ENCODE measurements at regions not wholly inside any gene's neighbourhood (a gene's known extent, or its start where the extent isn't known, plus 50 kb on each side); places are given as distances from the start of the nearest gene placed in this dataset.
"Not testable (repeated sequence)": the region's sequence is repeated elsewhere in the genome, so short reads cannot be mapped to it uniquely, and the experiment has no call there.

DNA sequence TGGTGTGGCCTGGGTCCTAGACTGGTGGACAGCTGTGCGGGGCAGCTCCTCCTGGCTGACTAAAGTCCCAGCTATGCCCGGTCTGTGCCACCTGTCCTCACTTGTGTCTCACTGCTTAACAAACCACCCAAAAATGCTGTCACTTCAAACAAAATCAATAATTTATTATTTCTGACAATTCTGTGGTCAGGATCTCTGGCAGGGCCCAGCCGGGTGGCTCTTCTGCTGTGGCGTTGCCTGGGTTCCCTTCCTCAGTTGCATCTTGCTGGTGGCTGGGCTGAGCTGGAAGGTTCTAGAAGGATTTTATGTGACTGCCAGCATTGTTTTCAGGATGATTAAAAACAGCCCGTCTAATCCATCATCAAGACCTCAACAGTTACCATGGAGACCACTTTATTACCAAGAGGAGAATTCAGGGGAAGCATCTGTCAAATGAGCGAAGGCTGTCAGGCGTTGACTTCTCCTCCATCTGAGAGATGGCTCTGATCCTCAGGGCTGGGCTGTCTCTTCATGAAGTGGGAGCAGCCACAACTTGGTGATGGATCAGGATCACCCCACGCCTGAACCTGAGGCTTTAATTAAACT lies 280.6 kb upstream of the SFSWAP start:
- intact Hi-C loops (cut with DNase I) = no loop called here
- Histone ChIP-seq H3K4me3 (no peak overlapping the region), H3K27ac (no peak overlapping the region), H3K4me1 (no peaks in the 10 kb centered on the region), H3K36me3 (no peaks in the 10 kb centered on the region), H3K27me3 (peaks cover 0 to 54% (median 0%) of the 10 kb centered on the region in 4 donors), H3K9me3 (peaks cover 0 to 11% (median 0%) of the 10 kb centered on the region in 3 donors)
- WGBS, 2 donors = 64 to 77% methylated on average over 8 of the region's 8 CpGs
- DNase-seq = no peak
- TF ChIP-seq, protein P1, sequence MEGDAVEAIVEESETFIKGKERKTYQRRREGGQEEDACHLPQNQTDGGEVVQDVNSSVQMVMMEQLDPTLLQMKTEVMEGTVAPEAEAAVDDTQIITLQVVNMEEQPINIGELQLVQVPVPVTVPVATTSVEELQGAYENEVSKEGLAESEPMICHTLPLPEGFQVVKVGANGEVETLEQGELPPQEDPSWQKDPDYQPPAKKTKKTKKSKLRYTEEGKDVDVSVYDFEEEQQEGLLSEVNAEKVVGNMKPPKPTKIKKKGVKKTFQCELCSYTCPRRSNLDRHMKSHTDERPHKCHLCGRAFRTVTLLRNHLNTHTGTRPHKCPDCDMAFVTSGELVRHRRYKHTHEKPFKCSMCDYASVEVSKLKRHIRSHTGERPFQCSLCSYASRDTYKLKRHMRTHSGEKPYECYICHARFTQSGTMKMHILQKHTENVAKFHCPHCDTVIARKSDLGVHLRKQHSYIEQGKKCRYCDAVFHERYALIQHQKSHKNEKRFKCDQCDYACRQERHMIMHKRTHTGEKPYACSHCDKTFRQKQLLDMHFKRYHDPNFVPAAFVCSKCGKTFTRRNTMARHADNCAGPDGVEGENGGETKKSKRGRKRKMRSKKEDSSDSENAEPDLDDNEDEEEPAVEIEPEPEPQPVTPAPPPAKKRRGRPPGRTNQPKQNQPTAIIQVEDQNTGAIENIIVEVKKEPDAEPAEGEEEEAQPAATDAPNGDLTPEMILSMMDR (IDR thresholded peaks at IDR 0.05) = no peak
- TF ChIP-seq POLR2A (IDR thresholded peaks at IDR 0.05) = no peak

DNA sequence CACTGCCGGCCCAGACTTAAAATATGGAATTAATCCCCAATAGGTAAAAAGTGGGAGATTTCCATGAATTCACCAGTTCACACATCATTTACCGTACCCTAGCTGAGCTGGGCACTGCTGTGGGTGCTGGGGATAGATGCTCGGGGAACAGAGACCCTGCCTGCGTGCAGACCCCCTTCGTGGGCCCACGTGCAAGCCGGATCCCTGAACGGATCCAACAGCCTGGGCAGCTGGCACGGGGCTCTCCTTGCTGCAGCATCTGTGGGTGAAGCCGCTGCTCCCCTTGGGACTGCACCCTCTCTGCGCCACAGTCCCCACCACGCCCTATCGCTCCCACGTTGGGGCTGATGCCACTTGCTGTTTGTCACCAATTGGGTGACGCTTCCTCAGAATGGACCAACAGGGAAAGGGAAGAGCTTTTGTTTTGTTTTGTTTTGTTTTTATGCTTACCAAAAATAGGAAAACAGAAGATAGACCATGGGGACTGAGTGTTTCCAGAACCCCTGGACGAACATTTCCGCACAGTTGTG lies 279.7 kb upstream of the SFSWAP start:
- H3K36me3 ChIP-seq; H3K27ac ChIP-seq; H3K4me1 ChIP-seq; intact Hi-C loops (cut with DNase I); DNase-seq; H3K4me3 ChIP-seq: not testable (repeated sequence)
- peaks cover 0 to 56% (median 0%) of the 10 kb centered on the region in 4 donors for H3K27me3 ChIP-seq
- H3K9me3 ChIP-seq = peaks cover 0 to 11% (median 0%) of the 10 kb centered on the region in 3 donors
- WGBS, 2 donors = 87 to 94% methylated on average over 9 to 12 of the region's 17 CpGs

DNA sequence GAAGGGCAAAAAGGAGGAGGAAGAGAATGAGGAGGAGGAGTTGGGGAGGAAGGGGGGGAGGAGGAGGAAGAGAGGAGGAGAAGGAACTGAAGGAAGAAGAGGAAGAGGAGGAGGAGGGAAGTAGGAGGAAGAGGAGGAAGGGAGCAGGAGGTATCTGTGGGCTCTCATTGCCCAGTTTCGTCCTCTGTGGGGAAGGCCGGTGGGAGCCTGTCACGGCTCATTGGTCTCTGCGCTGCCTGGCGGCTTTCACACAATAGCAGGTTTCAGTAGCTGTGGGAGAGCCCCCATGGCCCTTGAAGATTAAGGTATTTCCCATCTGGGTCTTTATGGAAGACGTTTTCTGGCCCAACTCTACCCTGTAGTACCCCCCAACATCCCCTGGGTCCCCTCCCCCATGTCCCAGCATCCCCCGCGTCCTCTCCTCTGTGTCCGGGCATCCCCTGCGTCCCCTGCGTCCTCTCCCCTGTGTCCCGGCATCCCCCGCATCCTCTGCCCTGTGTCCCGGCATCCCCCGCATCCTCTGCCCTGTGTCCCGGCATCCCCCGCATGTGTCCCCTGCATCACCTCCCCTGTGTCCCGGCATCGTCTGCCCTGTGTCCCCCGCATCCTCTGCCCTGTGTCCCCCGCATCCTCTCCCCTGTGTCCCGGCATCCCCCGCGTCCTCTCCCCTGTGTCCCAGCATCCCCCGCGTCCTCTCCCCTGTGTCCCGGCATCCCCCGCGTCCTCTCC lies 278.2 kb upstream of the SFSWAP start:
- peaks cover 0 to 11% (median 0%) of the 10 kb centered on the region in 3 donors for H3K9me3 ChIP-seq
- no peak for DNase-seq
- intact Hi-C loops (cut with DNase I) = no loop called here
- H3K27ac ChIP-seq = no peak overlapping the region
- no peaks in the 10 kb centered on the region for H3K36me3 ChIP-seq
- no peak for TF ChIP-seq POLR2A (IDR thresholded peaks at IDR 0.05)
- no peaks in the 10 kb centered on the region for H3K4me1 ChIP-seq
- H3K27me3 ChIP-seq = peaks cover 0 to 64% (median 0%) of the 10 kb centered on the region in 4 donors
- 40 to 42% methylated on average over 7 to 11 of the region's 29 CpGs for WGBS, 2 donors
- no peak overlapping the region for H3K4me3 ChIP-seq

DNA sequence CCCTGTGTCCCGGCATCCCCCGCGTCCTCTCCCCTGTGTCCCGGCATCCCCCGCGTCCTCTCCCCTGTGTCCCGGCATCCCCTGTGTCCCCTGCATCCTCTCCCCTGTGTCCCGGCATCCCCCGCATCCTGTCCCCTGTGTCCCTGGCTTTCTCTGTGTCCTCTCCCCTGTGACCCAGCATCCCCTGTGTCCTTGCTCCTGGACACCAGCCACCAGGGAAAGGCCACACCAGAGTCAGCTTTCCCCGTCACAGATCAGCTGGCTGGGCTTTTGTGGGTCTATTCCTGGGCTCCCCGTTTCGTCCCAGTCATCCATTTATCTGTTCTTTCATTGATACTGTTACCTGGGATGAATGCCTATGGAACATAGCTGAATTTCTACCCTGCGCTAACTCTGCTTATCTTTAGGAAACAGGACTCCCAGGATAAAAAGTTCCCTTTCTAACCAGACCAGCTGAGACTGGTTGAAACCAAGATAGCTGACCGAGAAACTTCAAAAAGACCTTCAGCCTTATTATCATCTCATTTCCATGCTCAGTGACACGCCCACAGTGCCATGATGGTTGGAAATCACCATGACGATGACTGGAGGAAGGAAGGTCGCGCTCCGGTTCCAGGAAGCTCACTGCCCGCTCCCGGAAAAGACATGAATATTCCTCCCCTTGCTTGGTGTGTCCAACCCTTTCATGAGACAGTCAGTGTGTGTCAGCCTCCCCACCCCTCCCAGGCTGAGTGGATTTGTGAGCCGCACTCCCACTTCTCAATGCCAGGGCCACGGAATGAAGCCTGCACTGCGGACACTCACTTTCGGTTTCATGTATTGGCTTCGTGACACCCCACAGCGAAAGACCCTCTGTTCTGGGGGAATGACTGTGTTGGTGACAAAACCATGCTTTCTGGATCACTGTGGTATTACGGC lies 276.4 kb upstream of the SFSWAP start:
- intact Hi-C loops (cut with DNase I) = no loop called here
- WGBS, 2 donors = 57 to 68% methylated on average over 19 to 21 of the region's 28 CpGs
- Histone ChIP-seq H3K27ac (no peak overlapping the region), H3K4me3 (peak overlapping the region in 1 of 4 donors; percentile 23), H3K9me3 (peaks cover 0 to 11% (median 0%) of the 10 kb centered on the region in 3 donors), H3K4me1 (no peaks in the 10 kb centered on the region), H3K27me3 (peaks cover 0 to 70% (median 0%) of the 10 kb centered on the region in 4 donors), H3K36me3 (no peaks in the 10 kb centered on the region)
- TF ChIP-seq, protein P1 (IDR thresholded peaks at IDR 0.05) = no peak
- TF ChIP-seq POLR2A (IDR thresholded peaks at IDR 0.05) = no peak
- no peak for DNase-seq

DNA sequence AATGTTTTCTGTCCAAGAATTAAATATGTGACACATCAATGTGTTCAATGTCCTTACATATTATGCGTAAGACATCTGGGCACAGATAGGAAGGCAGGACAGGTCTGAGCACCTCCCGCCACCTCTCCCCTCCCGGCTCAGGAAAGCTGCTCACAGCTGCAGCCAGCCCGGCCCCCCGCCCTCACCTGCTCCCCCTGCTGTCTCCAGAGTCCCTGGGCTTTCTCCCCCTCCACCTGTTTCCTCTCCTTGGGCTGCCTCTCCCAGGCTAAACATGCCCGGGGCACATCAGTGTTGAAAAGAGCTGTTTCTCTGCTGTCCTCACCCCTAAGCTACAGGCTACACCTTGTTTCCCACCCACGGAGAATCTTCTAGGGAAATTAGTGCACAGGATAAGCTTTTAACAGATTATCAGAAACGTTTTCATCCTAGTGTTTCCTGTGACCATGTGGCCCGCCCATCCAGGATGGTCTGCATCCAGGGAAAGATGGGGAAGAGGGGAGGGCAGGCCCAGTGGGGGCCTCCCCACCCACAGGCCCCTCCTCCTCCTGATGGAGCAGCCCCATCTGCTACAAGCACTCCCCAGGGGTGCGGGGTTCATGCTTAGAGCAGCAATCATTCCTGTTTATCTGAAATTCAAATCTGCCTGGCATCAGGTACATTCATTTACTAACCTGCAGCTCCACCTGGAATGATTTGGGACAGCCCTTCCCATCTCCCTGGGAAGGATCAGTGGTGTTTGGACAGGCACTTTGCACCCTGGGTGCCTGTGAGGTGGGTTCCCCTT lies 273.8 kb upstream of the SFSWAP start:
- DNase-seq = no peak
- Histone ChIP-seq H3K36me3 (no peaks in the 10 kb centered on the region), H3K9me3 (no peaks in the 10 kb centered on the region), H3K4me3 (no peak overlapping the region), H3K4me1 (no peaks in the 10 kb centered on the region), H3K27ac (no peak overlapping the region), H3K27me3 (peaks cover 0 to 47% (median 0%) of the 10 kb centered on the region in 4 donors)
- no peak for TF ChIP-seq POLR2A (IDR thresholded peaks at IDR 0.05)
- TF ChIP-seq, protein P1 (IDR thresholded peaks at IDR 0.05) = no peak
- intact Hi-C loops (cut with DNase I) = no loop called here
- WGBS, 2 donors = 23 to 34% methylated on average over 10 of the region's 10 CpGs

All from esophagus squamous epithelium (tissue), 5 donors.